HFF-Myc (cell line): ENCODE measurements at regions not wholly inside any gene's neighbourhood (a gene's known extent, or its start where the extent isn't known, plus 50 kb on each side); places are given as distances from the start of the nearest gene placed in this dataset.

Experiments
- DNase-seq: peaks from one replicate; pipeline ENCODE4 v3.0.0-alpha.2; 2011; ENCODE audit warnings: low read depth; ENCODE audit errors: extremely low read depth
- H3K4me3 ChIP-seq: replicated peaks from 2 replicates; pipeline ENCODE4 v1.5.1; 2011; ENCODE audit warnings: low read depth, mild to moderate bottlenecking, control low read depth, low read length
- CTCF ChIP-seq: IDR thresholded peaks from 2 replicates; pipeline ENCODE4 v1.5.1; 2012; ENCODE audit warnings: mild to moderate bottlenecking, low read depth, low read length, control low read depth; ENCODE audit errors: missing control alignments

- TF ChIP-seq CTCF: no peak
- no peak overlapping the region for H3K4me3 ChIP-seq
- DNase-seq: no peak
Observed at GRCh38 chr14:98062083-98062482, 1209.9 kb downstream of the BCL11B start.

GRCh38 chr14:98069712-98070171 lies 1202.3 kb downstream of the BCL11B start:
- TF ChIP-seq CTCF: no peak
- DNase-seq: no peak
- H3K4me3 ChIP-seq: no peak overlapping the region

- H3K4me3 ChIP-seq: no peak overlapping the region
- TF ChIP-seq CTCF: no peak
- no peak for DNase-seq
Observed at GRCh38 chr14:98070536-98070935, 1201.5 kb downstream of the BCL11B start.

- no peak for DNase-seq
- TF ChIP-seq CTCF: no peak
- H3K4me3 ChIP-seq: no peak overlapping the region
Observed at GRCh38 chr14:98074111-98074510, 1197.9 kb downstream of the BCL11B start.

GRCh38 chr14:98077176-98077575 lies 1194.8 kb downstream of the BCL11B start:
- H3K4me3 ChIP-seq: no peak overlapping the region
- no peak for TF ChIP-seq CTCF
- DNase-seq: no peak

- no peak for TF ChIP-seq CTCF
- DNase-seq: no peak
Observed at GRCh38 chr14:98082833-98083232, 1189.2 kb downstream of the BCL11B start.

GRCh38 chr14:98085751-98086150 lies 1186.2 kb downstream of the BCL11B start:
- TF ChIP-seq CTCF: no peak
- DNase-seq: no peak
- no peak overlapping the region for H3K4me3 ChIP-seq

More at GRCh38 chr14:98082833-98083232, 1189.2 kb downstream of the BCL11B start:
- H3K4me3 ChIP-seq: no peak overlapping the region
